Mesendoderm (in vitro differentiated cells): ENCODE measurements at regions not wholly inside any gene's neighbourhood (a gene's known extent, or its start where the extent isn't known, plus 50 kb on each side); places are given as distances from the start of the nearest gene placed in this dataset.

Experiments
- DNase-seq: peaks from one replicate; pipeline ENCODE4 v3.0.0; 2013
- H2AK5ac ChIP-seq: 2 replicates; pipeline ENCODE4 v1.6.1; 2013; ENCODE audit warnings: low read length, inconsistent platforms
- H2BK120ac ChIP-seq: 2 replicates; pipeline ENCODE4 v1.6.1; 2013; ENCODE audit warnings: low read depth, mild to moderate bottlenecking, low read length, moderate library complexity, mixed read lengths
- H2BK15ac ChIP-seq: replicated peaks from 2 replicates; pipeline ENCODE4 v1.6.1; 2013; ENCODE audit warnings: low read depth, mild to moderate bottlenecking, moderate library complexity
- H2BK5ac ChIP-seq: 2 replicates; pipeline ENCODE4 v1.6.1; 2013; ENCODE audit warnings: low read length, inconsistent platforms
- H3K18ac ChIP-seq: 2 replicates; pipeline ENCODE4 v1.6.1; 2013; ENCODE audit warnings: mild to moderate bottlenecking, low read length, mixed read lengths
- H3K23ac ChIP-seq: one replicate; pipeline ENCODE4 v1.6.1; 2013; ENCODE audit warnings: low read length
- H3K27ac ChIP-seq: 2 replicates; pipeline ENCODE4 v1.5.1; 2013; ENCODE audit warnings: low read depth, mild to moderate bottlenecking, inconsistent platforms, low read length, moderate library complexity
- H3K27me3 ChIP-seq: 2 replicates; pipeline ENCODE4 v1.6.1; 2013; ENCODE audit warnings: low read length, control low read depth, mild to moderate bottlenecking, inconsistent platforms; ENCODE audit not compliant: insufficient read depth, poor library complexity
- H3K36me3 ChIP-seq: 2 replicates; pipeline ENCODE4 v1.6.1; 2013; ENCODE audit warnings: low read length, inconsistent platforms; ENCODE audit not compliant: control insufficient read depth, insufficient read depth
- H3K4ac ChIP-seq: one replicate; pipeline ENCODE4 v1.6.1; 2013; ENCODE audit warnings: low read depth, mild to moderate bottlenecking, low read length, moderate library complexity
- H3K4me1 ChIP-seq: 2 replicates; pipeline ENCODE4 v1.6.1; 2013; ENCODE audit warnings: low read depth, low read length, inconsistent platforms; ENCODE audit not compliant: control insufficient read depth
- H3K4me2 ChIP-seq: 2 replicates; pipeline ENCODE4 v1.6.1; 2013; ENCODE audit warnings: low read length
- H3K4me3 ChIP-seq: 2 replicates; pipeline ENCODE4 v1.5.1; 2013; ENCODE audit warnings: mild to moderate bottlenecking, low read length
- H3K56ac ChIP-seq: one replicate; pipeline ENCODE4 v1.6.1; 2013; ENCODE audit warnings: low read length
- H3K79me1 ChIP-seq: 2 replicates; pipeline ENCODE4 v1.6.1; 2013; ENCODE audit warnings: low read length, inconsistent platforms
- H3K79me2 ChIP-seq: 2 replicates; pipeline ENCODE4 v1.6.1; 2013; ENCODE audit warnings: mild to moderate bottlenecking, low read length; ENCODE audit not compliant: control insufficient read depth, insufficient read depth
- H3K9ac ChIP-seq: 2 replicates; pipeline ENCODE4 v1.6.1; 2013; ENCODE audit warnings: low read length, inconsistent platforms
- H4K5ac ChIP-seq: one replicate; pipeline ENCODE4 v1.6.1; 2013; ENCODE audit warnings: low read length
- H4K8ac ChIP-seq: one replicate; pipeline ENCODE4 v1.6.1; 2013; ENCODE audit warnings: low read depth, mild to moderate bottlenecking, control low read depth, low read length, moderate library complexity
- WGBS: extraction: QIAGEN DNeasy Blood & Tissue Kit; methylation state at CpG from one replicate; pipeline ENCODE4 v1.1.7; 2013; ENCODE audit warnings: low lambda C conversion rate, missing lambda C conversion rate; ENCODE audit not compliant: insufficient coverage; ENCODE audit errors: extremely low coverage; 5-methylcytosine and 5-hydroxymethylcytosine counted together

DNA sequence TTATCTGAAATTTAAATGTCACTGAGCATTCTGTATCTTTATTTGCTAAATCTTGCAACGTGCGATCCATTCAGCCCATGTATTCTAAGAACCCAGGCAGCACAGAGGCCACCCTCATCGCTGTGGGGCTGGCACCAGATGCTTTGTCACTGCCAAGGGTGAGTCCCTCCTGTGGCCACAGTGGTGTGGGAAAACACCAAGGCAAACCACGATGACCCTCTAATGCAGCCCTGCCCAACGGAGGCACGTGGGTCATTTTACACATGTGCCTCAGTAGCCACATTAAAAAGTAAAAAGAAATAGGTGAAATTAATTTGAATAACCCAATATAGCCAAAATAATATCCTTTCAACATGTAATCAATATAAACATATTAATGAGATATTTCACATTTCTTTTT lies 221.7 kb downstream of the UNC5CL start:
- no peak overlapping the region for H3K9ac ChIP-seq
- H3K4me3 ChIP-seq: no peak overlapping the region
- no peaks in the 10 kb centered on the region for H3K4me1 ChIP-seq
- no peak overlapping the region for H3K56ac ChIP-seq
- no peaks in the 10 kb centered on the region for H3K36me3 ChIP-seq
- H2BK120ac ChIP-seq: no peak overlapping the region
- H3K79me2 ChIP-seq: no peaks in the 10 kb centered on the region
- no peak overlapping the region for H3K23ac ChIP-seq
- H2BK5ac ChIP-seq: no peak overlapping the region
- no peaks in the 10 kb centered on the region for H3K79me1 ChIP-seq
- H3K18ac ChIP-seq: no peak overlapping the region
- no peak overlapping the region for H3K27ac ChIP-seq
- H2BK15ac ChIP-seq: no peak overlapping the region
- no peak overlapping the region for H2AK5ac ChIP-seq
- H4K5ac ChIP-seq: no peak overlapping the region
- no peak overlapping the region for H4K8ac ChIP-seq
- no peak overlapping the region for H3K4ac ChIP-seq
- H3K4me2 ChIP-seq: no peak overlapping the region
- H3K27me3 ChIP-seq: no peaks in the 10 kb centered on the region
- no peak for DNase-seq
- WGBS: no CpG with 5 or more reads among the region's 6 CpGs

DNA sequence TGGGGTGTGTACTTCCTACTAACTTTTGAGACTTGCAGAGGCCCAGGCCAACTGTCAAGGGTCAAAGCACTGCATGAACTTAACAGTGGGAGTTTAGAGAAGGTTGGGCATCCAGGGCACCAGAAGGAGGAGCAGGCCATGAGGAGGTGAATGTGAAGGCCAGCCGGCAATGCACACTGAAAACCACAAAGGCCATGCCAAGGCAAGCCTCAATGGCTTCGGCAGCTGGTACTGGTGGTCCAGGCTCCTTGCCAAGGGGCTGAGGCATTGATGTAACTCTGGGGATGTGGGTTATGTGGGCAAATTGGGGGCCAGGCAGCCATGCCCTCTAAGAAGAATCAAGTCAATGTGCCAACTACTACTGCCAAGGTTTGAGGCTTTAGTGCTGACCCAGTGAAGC lies 222.4 kb downstream of the UNC5CL start:
- WGBS: no CpG with 5 or more reads among the region's 2 CpGs
- Histone ChIP-seq H2BK15ac (no peak overlapping the region), H4K5ac (no peak overlapping the region), H3K56ac (no peak overlapping the region), H3K4me3 (no peak overlapping the region), H3K9ac (no peak overlapping the region), H2AK5ac (no peak overlapping the region), H2BK120ac (no peak overlapping the region), H4K8ac (no peak overlapping the region), H3K4me2 (no peak overlapping the region), H2BK5ac (no peak overlapping the region), H3K79me1 (no peaks in the 10 kb centered on the region), H3K23ac (no peak overlapping the region), H3K27me3 (no peaks in the 10 kb centered on the region), H3K4me1 (no peaks in the 10 kb centered on the region), H3K27ac (no peak overlapping the region), H3K4ac (no peak overlapping the region), H3K18ac (no peak overlapping the region), H3K79me2 (no peaks in the 10 kb centered on the region), H3K36me3 (no peaks in the 10 kb centered on the region)
- no peak for DNase-seq

DNA sequence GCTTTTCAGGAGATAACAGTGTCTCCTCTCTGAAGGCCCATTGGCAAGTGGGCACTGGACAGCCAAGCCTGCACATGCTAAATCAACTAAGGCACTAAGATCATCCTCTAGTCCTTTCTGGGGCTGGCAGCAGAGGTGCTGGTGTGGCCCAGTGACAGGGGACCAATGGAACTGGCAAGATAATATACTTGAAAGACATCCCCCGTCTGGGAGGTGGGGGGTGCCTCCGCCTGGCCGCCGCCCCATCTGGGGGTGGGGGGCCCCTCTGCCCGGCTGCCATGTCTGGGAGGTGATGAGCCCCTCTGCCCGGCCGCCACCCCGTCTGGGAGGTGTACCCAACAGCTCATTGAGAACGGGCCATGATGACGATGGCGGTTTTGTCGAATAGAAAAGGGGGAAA lies 223.3 kb downstream of the UNC5CL start:
- H3K56ac ChIP-seq: no peak overlapping the region
- no peaks in the 10 kb centered on the region for H3K27me3 ChIP-seq
- H3K23ac ChIP-seq: no peak overlapping the region
- no peak overlapping the region for H2BK120ac ChIP-seq
- H3K27ac ChIP-seq: no peak overlapping the region
- H3K9ac ChIP-seq: no peak overlapping the region
- no peak overlapping the region for H4K5ac ChIP-seq
- no peak overlapping the region for H2BK15ac ChIP-seq
- no peaks in the 10 kb centered on the region for H3K36me3 ChIP-seq
- H3K4me2 ChIP-seq: no peak overlapping the region
- H4K8ac ChIP-seq: no peak overlapping the region
- H3K4me1 ChIP-seq: no peaks in the 10 kb centered on the region
- no CpG with 5 or more reads among the region's 12 CpGs for WGBS
- H3K79me2 ChIP-seq: no peaks in the 10 kb centered on the region
- H3K18ac ChIP-seq: no peak overlapping the region
- no peaks in the 10 kb centered on the region for H3K79me1 ChIP-seq
- no peak overlapping the region for H2AK5ac ChIP-seq
- no peak overlapping the region for H2BK5ac ChIP-seq
- no peak overlapping the region for H3K4me3 ChIP-seq
- DNase-seq: no peak
- no peak overlapping the region for H3K4ac ChIP-seq

DNA sequence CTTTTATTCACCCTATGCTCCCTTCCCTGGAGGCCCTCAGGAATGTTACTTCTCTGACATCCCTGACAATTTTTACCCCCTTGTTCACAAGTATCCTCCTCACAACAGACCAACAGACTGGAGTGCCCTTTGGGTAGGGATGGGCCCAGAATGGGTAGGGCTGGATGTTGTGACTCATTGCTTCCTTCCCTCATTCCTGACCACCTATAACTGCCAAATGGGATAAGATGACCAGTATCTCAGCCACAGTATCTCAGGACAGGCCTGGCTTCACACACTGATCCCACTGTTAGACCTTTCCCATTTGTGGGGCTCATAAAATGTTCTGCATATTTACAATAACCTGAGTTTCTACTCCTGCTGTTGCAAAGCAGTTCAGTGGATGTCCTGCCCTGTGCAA lies 223.0 kb upstream of the LRFN2 start:
- H3K79me2 ChIP-seq: no peaks in the 10 kb centered on the region
- no peak overlapping the region for H4K8ac ChIP-seq
- no peak overlapping the region for H3K4me2 ChIP-seq
- no peak overlapping the region for H4K5ac ChIP-seq
- H3K79me1 ChIP-seq: no peaks in the 10 kb centered on the region
- H3K27ac ChIP-seq: no peak overlapping the region
- DNase-seq: no peak
- no peak overlapping the region for H3K18ac ChIP-seq
- no peak overlapping the region for H2BK120ac ChIP-seq
- no peak overlapping the region for H3K4me3 ChIP-seq
- H3K4ac ChIP-seq: no peak overlapping the region
- H3K27me3 ChIP-seq: no peaks in the 10 kb centered on the region
- H3K9ac ChIP-seq: no peak overlapping the region
- H2AK5ac ChIP-seq: no peak overlapping the region
- no peak overlapping the region for H2BK15ac ChIP-seq
- H3K56ac ChIP-seq: no peak overlapping the region
- no peaks in the 10 kb centered on the region for H3K36me3 ChIP-seq
- no peak overlapping the region for H3K23ac ChIP-seq
- no peak overlapping the region for H2BK5ac ChIP-seq
- H3K4me1 ChIP-seq: no peaks in the 10 kb centered on the region

DNA sequence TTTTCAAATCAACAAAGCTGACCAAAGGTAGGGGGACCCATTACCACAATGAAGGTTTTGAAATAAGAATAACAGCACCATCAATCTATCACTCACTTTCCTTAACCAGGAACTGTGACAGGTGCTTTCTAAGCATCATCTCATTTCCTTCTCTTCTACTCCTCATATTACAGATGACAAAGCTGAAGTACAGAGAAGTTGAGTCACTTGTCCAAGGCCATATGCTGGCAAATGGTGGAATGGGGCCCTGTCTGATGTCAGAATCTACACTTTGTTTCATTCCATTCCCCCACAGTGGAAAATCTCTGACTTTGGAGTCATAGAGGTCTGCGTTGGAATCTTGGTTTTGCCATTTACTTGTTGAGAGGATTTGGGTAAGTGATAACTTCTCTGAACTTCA lies 222.5 kb upstream of the LRFN2 start:
- Histone ChIP-seq H3K4me2 (no peak overlapping the region), H3K36me3 (no peaks in the 10 kb centered on the region), H4K5ac (no peak overlapping the region), H3K79me2 (no peaks in the 10 kb centered on the region), H2AK5ac (no peak overlapping the region), H3K9ac (no peak overlapping the region), H2BK15ac (no peak overlapping the region), H3K27ac (no peak overlapping the region), H3K4me1 (no peaks in the 10 kb centered on the region), H3K23ac (no peak overlapping the region), H3K27me3 (no peaks in the 10 kb centered on the region), H2BK5ac (no peak overlapping the region), H3K56ac (no peak overlapping the region), H3K4ac (no peak overlapping the region), H3K4me3 (no peak overlapping the region), H3K18ac (no peak overlapping the region), H2BK120ac (no peak overlapping the region), H3K79me1 (no peaks in the 10 kb centered on the region), H4K8ac (no peak overlapping the region)
- DNase-seq: no peak
- no CpG with 5 or more reads among the region's 1 CpG for WGBS

DNA sequence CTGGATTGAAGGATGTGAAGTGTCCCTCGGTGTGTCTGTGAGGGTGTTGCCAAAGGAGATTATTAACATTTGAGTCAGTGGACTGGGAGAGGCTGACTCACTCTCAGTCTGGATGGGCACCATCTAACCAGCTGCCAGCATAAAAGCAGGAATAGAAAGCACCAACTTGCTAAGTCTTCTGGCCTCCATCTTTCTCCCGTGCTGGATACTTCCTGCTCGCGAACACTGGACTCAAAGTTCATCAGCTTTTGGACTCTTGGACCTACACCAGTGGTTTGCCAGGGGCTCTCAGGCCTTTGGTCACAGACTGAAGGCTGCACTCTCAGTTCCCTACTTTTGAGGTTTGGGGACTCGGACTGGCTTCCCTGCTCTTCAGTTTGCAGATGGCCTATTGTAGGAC lies 220.3 kb upstream of the LRFN2 start:
- Histone ChIP-seq H3K18ac (no peak overlapping the region), H3K4me1 (no peaks in the 10 kb centered on the region), H3K79me2 (no peaks in the 10 kb centered on the region), H3K4me2 (no peak overlapping the region), H3K27me3 (no peaks in the 10 kb centered on the region), H4K5ac (no peak overlapping the region), H3K79me1 (no peaks in the 10 kb centered on the region), H4K8ac (no peak overlapping the region), H3K27ac (no peak overlapping the region), H2BK120ac (no peak overlapping the region), H3K36me3 (no peaks in the 10 kb centered on the region), H3K23ac (no peak overlapping the region), H2BK15ac (no peak overlapping the region), H3K4ac (no peak overlapping the region), H3K4me3 (no peak overlapping the region), H2AK5ac (no peak overlapping the region), H3K56ac (no peak overlapping the region), H3K9ac (no peak overlapping the region), H2BK5ac (no peak overlapping the region)
- DNase-seq: no peak
- no CpG with 5 or more reads among the region's 5 CpGs for WGBS
